Prostate gland (tissue), 2 donors: ENCODE measurements at regions not wholly inside any gene's neighbourhood (a gene's known extent, or its start where the extent isn't known, plus 50 kb on each side); places are given as distances from the start of the nearest gene placed in this dataset.

ENCODE experiments used
- CTCF ChIP-seq, 4 experiments: fragments of 200-600 bp in 2 of 4; fragments of 450-650 bp in 2 of 4; sonication (generic) in 2 of 4; IDR thresholded peaks; 1 replicate in 3 of 4; 2 replicates in 1 of 4; pipeline ENCODE4 v1.5.1; 2016 to 2019; ENCODE audit warnings: antibody characterized with exemption in 4 of 4, mild to moderate bottlenecking in 2 of 4, moderate library complexity in 2 of 4
- POLR2A ChIP-seq: fragments of 450-650 bp; IDR thresholded peaks from one replicate; pipeline ENCODE4 v1.6.1; 2016; ENCODE audit warnings: antibody characterized with exemption, mild to moderate bottlenecking

GRCh38 chr6:137787016-137787415, 80.0 kb upstream of the TNFAIP3 start:
- TF ChIP-seq POLR2A (no peak), CTCF (IDR thresholded peaks at IDR 0.05) (no peak)
